CD4-positive, alpha-beta T cell treated with Interleukin-15 for 1 hour (primary cell): ENCODE measurements at regions not wholly inside any gene's neighbourhood (a gene's known extent, or its start where the extent isn't known, plus 50 kb on each side); places are given as distances from the start of the nearest gene placed in this dataset.

Experiments
- DNase-seq: peaks from one replicate; pipeline ENCODE4 v3.0.0-alpha.2; 2020

- DNase-seq: no peak
Observed at GRCh38 chr20:10868299-10868698, 194.5 kb upstream of the JAG1 start.

- DNase-seq: no peak
Observed at GRCh38 chr20:10873026-10873425, 199.2 kb upstream of the JAG1 start.

- no peak for DNase-seq
Observed at GRCh38 chr20:10875653-10876052, 201.9 kb upstream of the JAG1 start.

- DNase-seq: no peak
Observed at GRCh38 chr20:10876558-10876957, 202.8 kb upstream of the JAG1 start.

GRCh38 chr20:10877342-10877741 is 203.5 kb upstream of the JAG1 start:
- no peak for DNase-seq

GRCh38 chr20:10883166-10883565 is 209.4 kb upstream of the JAG1 start:
- DNase-seq: no peak

- no peak for DNase-seq
Observed at GRCh38 chr20:10893321-10893720, 219.5 kb upstream of the JAG1 start.

- no peak for DNase-seq
Observed at GRCh38 chr20:10897336-10897735, 223.5 kb upstream of the JAG1 start.

- DNase-seq: no peak
Observed at GRCh38 chr20:10898552-10898951, 224.8 kb upstream of the JAG1 start.

GRCh38 chr20:10902174-10902573 is 228.4 kb upstream of the JAG1 start:
- DNase-seq: no peak

GRCh38 chr20:10902576-10903282 is 228.9 kb upstream of the JAG1 start:
- DNase-seq: no peak

GRCh38 chr20:10906834-10907233 is 233.0 kb upstream of the JAG1 start:
- DNase-seq: no peak

GRCh38 chr20:10909803-10910202 is 236.0 kb upstream of the JAG1 start:
- no peak for DNase-seq

GRCh38 chr20:10910535-10911178 is 236.9 kb upstream of the JAG1 start:
- DNase-seq: no peak

GRCh38 chr20:10911298-10911697 is 237.5 kb upstream of the JAG1 start:
- DNase-seq: no peak

- no peak for DNase-seq
Observed at GRCh38 chr20:10915815-10916214, 242.0 kb upstream of the JAG1 start.

- no peak for DNase-seq
Observed at GRCh38 chr20:10916312-10916711, 242.5 kb upstream of the JAG1 start.

GRCh38 chr20:10917826-10918225 is 244.0 kb upstream of the JAG1 start:
- no peak for DNase-seq

GRCh38 chr20:10919396-10920140 is 245.8 kb upstream of the JAG1 start:
- no peak for DNase-seq

GRCh38 chr20:10920396-10920795 is 246.6 kb upstream of the JAG1 start:
- DNase-seq: no peak

GRCh38 chr20:10921491-10922010 is 247.8 kb upstream of the JAG1 start:
- DNase-seq: no peak

GRCh38 chr20:10922506-10922905 is 248.7 kb upstream of the JAG1 start:
- DNase-seq: no peak

- no peak for DNase-seq
Observed at GRCh38 chr20:10922941-10923340, 249.1 kb upstream of the JAG1 start.

GRCh38 chr20:10924644-10925201 is 250.9 kb upstream of the JAG1 start:
- no peak for DNase-seq
